Osteoblast (primary cell): ENCODE measurements at regions not wholly inside any gene's neighbourhood (a gene's known extent, or its start where the extent isn't known, plus 50 kb on each side); places are given as distances from the start of the nearest gene placed in this dataset.
A peak's percentile ranks its signal among the peaks of the same experiment; 100 is the strongest.

Experiments
- DNase-seq: peaks from one replicate; pipeline ENCODE4 v3.0.0; 2011; ENCODE audit warnings: low spot score, mixed read lengths; ENCODE audit not compliant: insufficient read length; ENCODE audit errors: missing footprints
- H2AFZ ChIP-seq: 2 replicates; pipeline ENCODE4 v1.6.0; 2011; ENCODE audit warnings: mild to moderate bottlenecking, low read length
- H3K27ac ChIP-seq: 2 replicates; pipeline ENCODE4 v1.5.1; 2011; ENCODE audit warnings: mild to moderate bottlenecking, low read depth, low read length, moderate library complexity
- H3K27me3 ChIP-seq: 2 replicates; pipeline ENCODE4 v1.6.0; 2012; ENCODE audit warnings: mild to moderate bottlenecking, control low read depth, inconsistent platforms, low read length, moderate library complexity; ENCODE audit not compliant: insufficient read depth
- H3K36me3 ChIP-seq: 2 replicates; pipeline ENCODE4 v1.5.1; 2011; ENCODE audit warnings: mild to moderate bottlenecking, low read length, control low read depth, moderate library complexity; ENCODE audit not compliant: insufficient read depth
- H3K4me1 ChIP-seq: 2 replicates; pipeline ENCODE4 v1.5.1; 2011; ENCODE audit warnings: mild to moderate bottlenecking, low read length, control low read depth, moderate library complexity; ENCODE audit not compliant: insufficient read depth
- H3K4me2 ChIP-seq: 2 replicates; pipeline ENCODE4 v1.6.0; 2011; ENCODE audit warnings: mild to moderate bottlenecking, low read length; ENCODE audit not compliant: insufficient read depth
- H3K4me3 ChIP-seq: fragments of 200-600 bp; sonication (generic); 3 replicates; pipeline ENCODE4 v1.5.1; 2012; ENCODE audit warnings: mild to moderate bottlenecking, low read length, inconsistent platforms; ENCODE audit not compliant: insufficient read depth
- H3K79me2 ChIP-seq: 2 replicates; pipeline ENCODE4 v1.6.0; 2012; ENCODE audit warnings: mild to moderate bottlenecking, low read length, control low read depth, inconsistent platforms; ENCODE audit not compliant: insufficient read depth
- H3K9me3 ChIP-seq: 2 replicates; pipeline ENCODE4 v1.5.1; 2011; ENCODE audit warnings: low read depth, low read length, control low read depth
- H4K20me1 ChIP-seq: 2 replicates; pipeline ENCODE4 v1.6.0; 2012; ENCODE audit warnings: mild to moderate bottlenecking, low read length, control low read depth; ENCODE audit not compliant: insufficient read depth
- CTCF ChIP-seq: IDR thresholded peaks from 2 replicates; pipeline ENCODE4 v1.5.1; 2011; ENCODE audit warnings: mild to moderate bottlenecking, low read depth, low read length, moderate library complexity; ENCODE audit errors: extremely low read depth

GRCh38 chr21:26412885-26413284 is 160.2 kb downstream of the CYYR1 start:
- H3K36me3 ChIP-seq: no peaks in the 10 kb centered on the region
- no peaks in the 10 kb centered on the region for H4K20me1 ChIP-seq
- DNase-seq: no peak
- H3K27me3 ChIP-seq: no peaks in the 10 kb centered on the region
- H3K27ac ChIP-seq: no peak overlapping the region
- H3K9me3 ChIP-seq: no peaks in the 10 kb centered on the region
- H3K4me3 ChIP-seq: no peak overlapping the region
- no peak overlapping the region for H3K4me2 ChIP-seq
- H3K79me2 ChIP-seq: no peaks in the 10 kb centered on the region
- H2AFZ ChIP-seq: no peak overlapping the region
- TF ChIP-seq CTCF: no peak
- H3K4me1 ChIP-seq: no peaks in the 10 kb centered on the region

- no peaks in the 10 kb centered on the region for H3K36me3 ChIP-seq
Observed at GRCh38 chr21:26409735-26410134, 163.4 kb downstream of the CYYR1 start.

GRCh38 chr21:26408511-26408910 is 164.6 kb downstream of the CYYR1 start:
- no peaks in the 10 kb centered on the region for H3K27me3 ChIP-seq
- H3K79me2 ChIP-seq: no peaks in the 10 kb centered on the region
- no peaks in the 10 kb centered on the region for H3K36me3 ChIP-seq
- H3K9me3 ChIP-seq: no peaks in the 10 kb centered on the region
- no peak overlapping the region for H2AFZ ChIP-seq
- H3K27ac ChIP-seq: no peak overlapping the region
- H3K4me2 ChIP-seq: no peak overlapping the region
- peaks cover 19% of the 10 kb centered on the region for H3K4me1 ChIP-seq
- H3K4me3 ChIP-seq: no peak overlapping the region
- H4K20me1 ChIP-seq: no peaks in the 10 kb centered on the region
- no peak for DNase-seq
- no peak for TF ChIP-seq CTCF

More at GRCh38 chr21:26409735-26410134, 163.4 kb downstream of the CYYR1 start:
- no peak for TF ChIP-seq CTCF
- H3K79me2 ChIP-seq: no peaks in the 10 kb centered on the region
- H3K4me2 ChIP-seq: no peak overlapping the region
- no peak overlapping the region for H3K4me3 ChIP-seq
- H3K27ac ChIP-seq: no peak overlapping the region
- H3K27me3 ChIP-seq: no peaks in the 10 kb centered on the region
- H2AFZ ChIP-seq: no peak overlapping the region
- H3K9me3 ChIP-seq: no peaks in the 10 kb centered on the region
- DNase-seq: no peak
- peaks cover 19% of the 10 kb centered on the region for H3K4me1 ChIP-seq
- H4K20me1 ChIP-seq: no peaks in the 10 kb centered on the region

- Histone ChIP-seq H3K4me2 (peak overlapping the region; percentile 88), H3K27ac (no peak overlapping the region), H2AFZ (no peak overlapping the region), H3K9me3 (no peaks in the 10 kb centered on the region), H3K4me1 (peaks cover 19% of the 10 kb centered on the region), H4K20me1 (no peaks in the 10 kb centered on the region), H3K4me3 (peak overlapping the region; percentile 66), H3K36me3 (no peaks in the 10 kb centered on the region), H3K79me2 (no peaks in the 10 kb centered on the region), H3K27me3 (no peaks in the 10 kb centered on the region)
- DNase-seq: no peak
- TF ChIP-seq CTCF: no peak
Observed at GRCh38 chr21:26406526-26406925, 166.6 kb downstream of the CYYR1 start.
